Type B pancreatic cell (in vitro differentiated cells): ENCODE measurements at regions not wholly inside any gene's neighbourhood (a gene's known extent, or its start where the extent isn't known, plus 50 kb on each side); places are given as distances from the start of the nearest gene placed in this dataset.
"Not testable (repeated sequence)": the region's sequence is repeated elsewhere in the genome, so short reads cannot be mapped to it uniquely, and the experiment has no call there.

ENCODE experiments used
- DNase-seq: peaks from one replicate; pipeline ENCODE4 v3.0.0; 2021; ENCODE audit warnings: mixed read lengths; ENCODE audit not compliant: unreplicated experiment; ENCODE audit errors: extremely low spot score
- H3K27ac Mint-ChIP-seq: 2 replicates; pipeline ENCODE4 v1.8.0; 2021; ENCODE audit warnings: mild to moderate bottlenecking, mixed read lengths
- H3K27me3 Mint-ChIP-seq: 2 replicates; pipeline ENCODE4 v1.8.0; 2021; ENCODE audit warnings: mixed read lengths
- H3K36me3 Mint-ChIP-seq: 2 replicates; pipeline ENCODE4 v1.8.0; 2021; ENCODE audit warnings: mixed read lengths
- H3K4me1 Mint-ChIP-seq: one replicate; pipeline ENCODE4 v1.8.0; 2021; ENCODE audit warnings: mixed read lengths; ENCODE audit not compliant: unreplicated experiment
- H3K4me3 Mint-ChIP-seq: 2 replicates; pipeline ENCODE4 v1.8.0; 2021; ENCODE audit warnings: mild to moderate bottlenecking, mixed read lengths
- H3K9me3 Mint-ChIP-seq: 2 replicates; pipeline ENCODE4 v1.8.0; 2021; ENCODE audit warnings: mixed read lengths
- CTCF ChIP-seq: fragments of 200-600 bp; sonication (generic); conservative IDR thresholded peaks from 2 replicates; pipeline ENCODE4 v1.5.0; 2021; ENCODE audit warnings: antibody characterized with exemption, mild to moderate bottlenecking

DNA sequence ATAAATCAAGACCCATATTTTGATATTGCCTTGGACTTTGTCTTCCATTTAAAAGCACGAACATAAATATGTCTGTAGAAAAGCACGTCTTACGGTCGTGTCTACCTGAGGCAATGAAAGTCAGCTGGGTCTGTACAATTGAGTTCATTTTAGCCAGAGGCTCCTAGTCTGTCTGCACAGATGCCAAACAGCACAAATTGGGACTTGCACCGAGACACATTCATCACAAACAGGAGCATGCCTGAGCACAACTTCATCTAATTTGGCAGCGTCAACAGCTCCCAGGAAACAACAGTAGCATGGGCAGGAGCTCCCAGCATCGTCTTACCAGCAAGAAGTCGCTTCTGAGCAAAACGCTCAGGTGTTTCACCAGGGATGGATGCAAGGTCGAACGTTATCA, 687.0 kb downstream of the EFNB2 start:
- no peak for TF ChIP-seq CTCF
- H3K4me3 Mint-ChIP-seq: no peak overlapping the region
- no peak for DNase-seq
- peaks cover 12% of the 10 kb centered on the region for H3K27me3 Mint-ChIP-seq
- no peaks in the 10 kb centered on the region for H3K36me3 Mint-ChIP-seq
- H3K9me3 Mint-ChIP-seq: peaks cover 4% of the 10 kb centered on the region
- H3K27ac Mint-ChIP-seq: no peak overlapping the region
- peaks cover 14% of the 10 kb centered on the region for H3K4me1 Mint-ChIP-seq

- Mint-ChIP-seq H3K4me3 (no peak overlapping the region), H3K36me3 (no peaks in the 10 kb centered on the region), H3K4me1 (peaks cover 14% of the 10 kb centered on the region), H3K27me3 (peaks cover 12% of the 10 kb centered on the region), H3K9me3 (peaks cover 4% of the 10 kb centered on the region), H3K27ac (no peak overlapping the region)
- no peak for TF ChIP-seq CTCF
- DNase-seq: no peak
These were observed 687.8 kb downstream of the EFNB2 start for GRCh38 chr13:105847527-105848291.

GRCh38 chr13:105846923-105847322, 688.5 kb downstream of the EFNB2 start:
- no peak for DNase-seq
- no peak overlapping the region for H3K27ac Mint-ChIP-seq
- TF ChIP-seq CTCF: no peak
- no peaks in the 10 kb centered on the region for H3K36me3 Mint-ChIP-seq
- no peak overlapping the region for H3K4me3 Mint-ChIP-seq
- peaks cover 12% of the 10 kb centered on the region for H3K27me3 Mint-ChIP-seq
- H3K4me1 Mint-ChIP-seq: peaks cover 14% of the 10 kb centered on the region
- peaks cover 4% of the 10 kb centered on the region for H3K9me3 Mint-ChIP-seq

- Mint-ChIP-seq H3K9me3 (peaks cover 7% of the 10 kb centered on the region), H3K27me3 (peaks cover 6% of the 10 kb centered on the region), H3K36me3 (no peaks in the 10 kb centered on the region), H3K27ac (no peak overlapping the region), H3K4me3 (no peak overlapping the region), H3K4me1 (no peaks in the 10 kb centered on the region)
- TF ChIP-seq CTCF: no peak
- no peak for DNase-seq
These were observed 694.2 kb downstream of the EFNB2 start for GRCh38 chr13:105841286-105841685.

DNA sequence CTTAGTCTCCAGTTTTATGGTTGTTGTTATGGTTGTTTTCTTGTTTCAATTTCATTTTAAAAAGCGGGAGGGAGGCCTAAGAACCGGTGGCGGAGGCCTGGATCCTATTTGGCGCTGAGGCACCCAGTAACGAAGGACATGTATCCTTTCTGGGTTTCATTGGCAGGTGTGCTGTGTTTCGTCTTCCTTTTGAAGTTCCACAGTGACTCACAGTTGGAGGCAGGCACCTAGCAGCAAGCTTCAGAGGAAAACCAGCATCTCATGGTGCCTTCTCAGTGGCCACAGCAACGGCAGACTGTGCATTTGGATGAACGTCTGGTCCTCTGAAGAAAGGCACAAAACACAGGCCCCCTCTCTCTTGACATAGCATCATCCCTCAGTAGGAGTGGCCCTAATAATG, 697.2 kb downstream of the EFNB2 start:
- H3K4me3 Mint-ChIP-seq: no peak overlapping the region
- H3K36me3 Mint-ChIP-seq: no peaks in the 10 kb centered on the region
- TF ChIP-seq CTCF: no peak
- no peak overlapping the region for H3K27ac Mint-ChIP-seq
- no peak for DNase-seq
- H3K9me3 Mint-ChIP-seq: peaks cover 3% of the 10 kb centered on the region
- H3K4me1 Mint-ChIP-seq: no peaks in the 10 kb centered on the region
- peaks cover 4% of the 10 kb centered on the region for H3K27me3 Mint-ChIP-seq

GRCh38 chr13:105837295-105837694, 698.2 kb downstream of the EFNB2 start:
- not testable (repeated sequence) for H3K4me3 Mint-ChIP-seq, H3K27ac Mint-ChIP-seq, H3K27me3 Mint-ChIP-seq, DNase-seq, H3K9me3 Mint-ChIP-seq, H3K4me1 Mint-ChIP-seq, H3K36me3 Mint-ChIP-seq
